ENCODE measurements at regions not wholly inside any gene's neighbourhood (a gene's known extent, or its start where the extent isn't known, plus 50 kb on each side); places are given as distances from the start of the nearest gene placed in this dataset.

DNA sequence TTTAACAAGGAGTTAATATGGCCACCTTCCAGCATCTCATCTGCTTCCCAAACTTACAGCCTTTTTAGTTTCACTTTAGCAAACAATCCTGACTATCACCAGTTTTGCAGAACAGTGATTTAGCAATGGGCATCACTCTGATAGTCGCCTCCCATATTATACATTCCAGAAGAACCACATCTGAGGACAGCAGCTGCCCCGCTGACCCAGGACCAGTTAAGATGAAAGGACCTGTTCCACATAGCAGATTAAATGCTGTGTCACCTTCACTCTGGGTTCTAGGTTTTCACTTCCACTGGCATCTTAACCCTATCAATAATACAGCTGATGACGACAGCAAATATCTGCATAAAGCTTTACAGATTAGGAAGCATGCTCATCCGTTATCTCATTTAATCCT lies 99.8 kb downstream of the TRIM69 start:
- TF ChIP-seq, protein P1, sequence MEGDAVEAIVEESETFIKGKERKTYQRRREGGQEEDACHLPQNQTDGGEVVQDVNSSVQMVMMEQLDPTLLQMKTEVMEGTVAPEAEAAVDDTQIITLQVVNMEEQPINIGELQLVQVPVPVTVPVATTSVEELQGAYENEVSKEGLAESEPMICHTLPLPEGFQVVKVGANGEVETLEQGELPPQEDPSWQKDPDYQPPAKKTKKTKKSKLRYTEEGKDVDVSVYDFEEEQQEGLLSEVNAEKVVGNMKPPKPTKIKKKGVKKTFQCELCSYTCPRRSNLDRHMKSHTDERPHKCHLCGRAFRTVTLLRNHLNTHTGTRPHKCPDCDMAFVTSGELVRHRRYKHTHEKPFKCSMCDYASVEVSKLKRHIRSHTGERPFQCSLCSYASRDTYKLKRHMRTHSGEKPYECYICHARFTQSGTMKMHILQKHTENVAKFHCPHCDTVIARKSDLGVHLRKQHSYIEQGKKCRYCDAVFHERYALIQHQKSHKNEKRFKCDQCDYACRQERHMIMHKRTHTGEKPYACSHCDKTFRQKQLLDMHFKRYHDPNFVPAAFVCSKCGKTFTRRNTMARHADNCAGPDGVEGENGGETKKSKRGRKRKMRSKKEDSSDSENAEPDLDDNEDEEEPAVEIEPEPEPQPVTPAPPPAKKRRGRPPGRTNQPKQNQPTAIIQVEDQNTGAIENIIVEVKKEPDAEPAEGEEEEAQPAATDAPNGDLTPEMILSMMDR (IDR thresholded peaks at IDR 0.05): no peak
- TF ChIP-seq EZH2 (IDR thresholded peaks at IDR 0.05; ENCODE audit: borderline replicate concordance, insufficient read depth, low read depth, low read length, poor library complexity, severe bottlenecking): no peak

Measured in B cell (primary cell).